ENCODE measurements at regions not wholly inside any gene's neighbourhood (a gene's known extent, or its start where the extent isn't known, plus 50 kb on each side); places are given as distances from the start of the nearest gene placed in this dataset.
"Not testable (repeated sequence)": the region's sequence is repeated elsewhere in the genome, so short reads cannot be mapped to it uniquely, and the experiment has no call there.

DNA sequence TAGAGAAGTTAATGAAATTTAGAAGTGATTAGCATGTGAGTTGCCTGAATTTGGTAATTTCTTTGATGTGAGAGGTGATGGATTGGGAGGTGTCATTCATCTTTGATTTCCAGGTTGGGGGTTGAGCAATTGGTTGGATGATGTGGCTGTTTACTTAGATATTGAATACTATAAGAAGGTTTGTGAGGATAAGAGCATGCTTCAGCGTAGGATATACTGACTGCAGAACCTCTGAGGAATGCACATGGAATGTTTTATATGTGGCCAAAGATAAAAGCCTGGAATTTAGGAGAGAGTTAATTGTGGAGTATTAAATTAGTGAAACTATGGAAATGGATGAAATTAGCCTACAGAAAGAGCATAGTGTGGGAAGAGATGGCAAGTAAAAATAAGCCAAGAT lies 165.4 kb upstream of the MAD2L1 start:
- DNase-seq, result no peak
- intact Hi-C loops (cut with DNase I), result no loop called here

DNA sequence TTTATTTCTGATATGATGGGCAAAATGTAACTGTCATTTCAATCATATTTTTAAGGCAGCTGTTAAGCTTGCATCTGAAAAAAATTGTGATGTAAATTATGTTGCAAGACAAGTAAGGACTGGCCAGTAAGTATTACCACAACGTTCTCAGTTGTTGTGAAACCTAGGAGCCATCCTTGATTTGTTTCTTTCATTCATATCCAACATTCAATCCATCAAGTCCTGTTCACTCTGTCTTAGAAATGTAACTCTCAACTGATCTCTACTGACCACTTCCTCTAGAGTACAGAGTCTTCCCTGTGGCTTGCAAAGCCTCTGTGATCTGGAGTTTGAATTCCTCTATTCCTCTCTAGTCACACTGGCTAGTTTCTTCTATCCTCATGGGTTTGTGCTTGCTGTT lies 161.4 kb upstream of the MAD2L1 start:
- DNase-seq, result no peak
- intact Hi-C loops (cut with DNase I), result no loop called here

DNA sequence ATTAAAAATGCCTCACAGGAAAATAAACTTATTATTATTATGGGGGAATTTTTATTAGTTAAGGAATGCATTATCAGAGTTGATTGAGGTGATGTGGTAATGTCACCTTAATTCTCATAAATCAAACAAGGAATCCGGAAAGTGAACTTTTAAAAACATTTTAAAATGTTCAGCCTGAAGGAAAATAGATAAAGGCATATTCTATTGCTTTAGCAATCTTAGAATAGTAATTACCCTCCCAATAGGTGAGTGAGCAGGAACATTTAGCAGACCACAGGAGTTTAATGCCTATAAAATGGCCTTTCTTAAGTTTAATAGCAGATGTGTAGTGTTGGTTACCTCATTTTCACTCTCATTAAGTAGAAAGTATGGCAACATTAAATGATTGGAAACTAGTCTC lies 160.9 kb upstream of the MAD2L1 start:
- no peak for DNase-seq
- intact Hi-C loops (cut with DNase I), result no loop called here

DNA sequence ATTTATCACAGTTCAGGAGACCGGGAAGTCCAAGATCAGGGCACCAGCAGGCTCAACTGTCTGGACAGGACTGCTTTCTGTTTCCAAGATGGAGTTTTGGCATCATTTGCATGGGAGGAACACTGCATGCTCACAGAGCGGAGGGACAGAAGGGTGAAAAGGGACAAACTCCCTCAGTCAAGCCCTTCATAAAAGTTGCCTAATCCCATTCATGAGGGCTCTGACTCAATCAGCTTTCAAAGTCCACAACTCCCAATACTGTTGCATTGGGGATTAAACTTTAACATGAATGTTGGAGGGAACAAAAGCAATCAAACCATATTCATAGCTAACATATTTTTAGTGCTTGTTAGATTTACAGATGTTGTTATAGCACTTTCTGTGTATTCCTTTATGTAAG lies 158.9 kb upstream of the MAD2L1 start:
- DNase-seq, result no peak
- intact Hi-C loops (cut with DNase I), result no loop called here

DNA sequence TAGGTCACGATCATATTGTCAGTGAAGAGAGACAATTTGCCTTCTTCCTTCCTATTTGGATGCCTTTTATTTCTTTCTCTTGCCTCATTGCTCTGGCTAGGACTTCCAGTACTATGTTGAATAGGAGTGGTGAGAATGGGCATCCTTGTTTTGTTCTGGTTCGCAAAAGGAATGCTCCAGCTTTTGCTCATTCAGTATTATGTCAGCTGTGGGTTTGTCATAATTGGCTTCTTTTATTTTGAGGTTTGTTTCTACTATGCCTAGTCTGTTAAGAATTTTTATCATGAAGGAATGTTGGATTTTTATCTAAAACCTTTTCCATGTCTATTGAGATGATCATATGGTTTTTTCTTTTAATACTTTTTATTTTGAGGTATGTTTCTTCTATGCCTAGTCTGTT lies 152.3 kb upstream of the MAD2L1 start:
- no peak for DNase-seq
- intact Hi-C loops (cut with DNase I), result no loop called here

DNA sequence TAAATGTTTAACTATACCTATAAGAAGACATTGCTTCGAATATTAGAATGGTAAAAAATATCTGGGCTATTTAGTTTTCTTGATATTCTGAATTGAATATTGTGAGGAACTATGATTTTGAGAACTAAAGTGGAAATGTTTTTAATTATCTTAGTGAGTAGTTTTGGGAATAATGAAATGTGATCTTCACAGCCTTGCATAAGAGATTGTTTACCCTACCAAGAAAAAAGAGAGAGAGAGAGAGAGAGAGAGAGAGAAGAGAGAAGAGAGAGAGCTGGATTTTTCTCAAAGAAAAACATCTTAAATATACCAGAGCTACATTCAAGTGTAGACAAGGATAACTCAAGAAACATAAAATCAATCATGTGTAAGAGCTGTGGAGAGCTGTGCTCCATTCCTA lies 148.7 kb upstream of the MAD2L1 start:
- DNase-seq, result no peak
- intact Hi-C loops (cut with DNase I), result no loop called here

DNA sequence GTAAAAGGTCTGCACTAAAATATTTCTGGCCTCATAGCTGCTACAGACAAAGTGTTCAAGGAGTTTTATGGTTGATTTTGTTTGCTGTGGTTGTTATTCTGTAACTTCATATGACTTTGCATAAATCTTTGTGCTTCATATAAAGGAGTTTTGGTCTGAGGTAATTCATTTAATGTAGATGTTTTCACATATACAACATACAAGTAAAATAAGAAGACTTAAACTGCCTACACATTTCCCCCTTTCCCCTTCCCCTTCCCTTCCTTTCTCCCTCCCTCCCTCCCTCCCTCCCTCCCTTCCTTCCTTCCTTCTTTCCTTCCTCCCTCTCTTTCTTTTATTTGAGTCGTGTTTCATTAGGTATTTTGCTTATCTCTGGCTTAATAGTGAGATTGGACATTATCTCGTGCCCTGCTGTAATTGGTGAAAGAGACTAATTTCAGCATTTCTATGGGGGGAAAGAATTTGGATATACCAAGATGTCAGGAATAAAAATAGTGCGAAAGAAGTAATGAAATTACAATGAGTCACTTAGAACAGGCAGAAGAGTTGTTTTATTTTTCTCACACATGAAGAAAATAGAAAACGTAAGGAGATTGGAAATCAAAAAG lies 144.9 kb upstream of the MAD2L1 start:
- intact Hi-C loops (cut with DNase I), result no loop called here
- no peak for DNase-seq

DNA sequence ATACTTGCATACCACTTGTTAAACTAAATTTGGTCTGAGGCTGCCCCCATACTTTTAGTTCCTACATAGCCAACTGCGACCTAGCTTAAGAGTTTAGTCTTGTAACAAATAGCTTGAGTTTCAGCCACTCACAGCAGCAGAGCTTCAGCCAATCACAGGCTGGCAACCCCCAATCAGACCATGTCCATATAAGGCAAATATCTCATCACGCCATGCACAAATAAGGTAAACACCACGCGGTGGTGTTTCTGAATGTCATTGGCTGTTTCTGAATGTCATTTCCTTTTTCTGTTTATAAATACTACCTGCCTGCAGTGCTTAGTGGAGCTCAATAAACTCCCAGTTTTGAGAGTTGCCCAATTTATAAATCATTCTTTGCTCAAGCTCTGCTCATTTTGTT lies 143.1 kb upstream of the MAD2L1 start:
- no peak for DNase-seq
- intact Hi-C loops (cut with DNase I), result no loop called here

DNA sequence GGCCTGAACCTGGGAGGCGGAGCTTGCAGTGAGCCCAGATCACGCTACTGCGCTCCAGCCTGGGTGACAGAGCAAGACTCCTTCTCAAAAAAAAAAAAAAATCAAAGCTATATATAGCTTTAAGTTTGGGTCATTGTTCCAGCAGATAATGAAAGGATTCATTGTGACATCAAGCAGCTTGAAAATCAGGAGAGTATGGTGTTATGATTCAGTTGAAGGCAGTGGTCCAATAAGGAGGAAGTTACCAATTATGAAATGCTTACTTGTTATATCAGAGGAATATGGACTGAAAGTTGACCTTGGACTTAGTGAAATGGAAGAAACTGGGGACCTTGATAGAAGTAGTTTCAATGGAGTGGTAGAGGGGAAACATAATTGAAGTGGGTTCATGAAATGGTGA lies 140.4 kb upstream of the MAD2L1 start:
- intact Hi-C loops (cut with DNase I), result no loop called here
- no peak for DNase-seq

DNA sequence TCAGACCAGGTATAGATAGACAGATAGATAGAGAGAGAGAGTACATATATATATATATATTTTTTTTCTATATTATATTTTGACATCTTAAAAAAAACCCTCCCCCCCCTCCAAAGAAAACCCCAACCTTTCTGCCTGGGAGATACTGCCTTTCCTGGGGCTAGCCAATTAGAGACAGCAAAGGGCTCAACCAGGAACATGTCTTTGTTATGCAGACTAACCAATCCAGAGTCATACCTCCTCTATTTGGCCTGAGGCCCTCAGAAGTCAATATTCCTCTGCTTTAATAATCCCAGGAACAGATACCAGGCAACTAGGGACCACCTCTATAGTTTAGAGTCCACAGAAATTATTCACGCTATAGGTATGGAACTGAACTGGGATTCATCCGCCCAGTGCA lies 135.6 kb upstream of the MAD2L1 start:
- intact Hi-C loops (cut with DNase I), result no loop called here
- no peak for DNase-seq

DNA sequence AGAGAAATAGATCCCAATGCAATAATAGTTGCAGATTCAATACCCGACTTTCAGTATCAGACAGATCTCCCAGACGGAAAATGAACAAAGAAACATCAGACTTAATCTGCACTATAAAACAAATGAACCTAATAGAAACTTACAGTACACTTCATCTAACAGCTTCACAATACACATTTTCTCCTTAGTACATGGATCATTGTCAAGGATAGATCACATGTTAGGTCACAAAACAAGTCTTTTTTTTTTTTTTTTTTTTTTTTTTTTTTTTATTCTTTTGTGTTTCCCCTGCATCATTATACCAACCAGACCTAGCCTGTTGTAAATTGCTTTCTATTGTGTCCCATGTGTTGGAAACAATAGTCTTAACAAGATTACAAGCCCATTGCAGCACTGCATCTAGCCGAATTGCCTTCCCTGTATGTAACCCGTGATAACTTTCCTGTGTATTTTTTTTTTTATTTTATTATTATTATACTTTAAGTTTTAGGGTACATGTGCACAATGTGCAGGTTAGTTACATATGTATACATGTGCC lies 134.0 kb upstream of the MAD2L1 start:
- DNase-seq; intact Hi-C loops (cut with DNase I): not testable (repeated sequence)

DNA sequence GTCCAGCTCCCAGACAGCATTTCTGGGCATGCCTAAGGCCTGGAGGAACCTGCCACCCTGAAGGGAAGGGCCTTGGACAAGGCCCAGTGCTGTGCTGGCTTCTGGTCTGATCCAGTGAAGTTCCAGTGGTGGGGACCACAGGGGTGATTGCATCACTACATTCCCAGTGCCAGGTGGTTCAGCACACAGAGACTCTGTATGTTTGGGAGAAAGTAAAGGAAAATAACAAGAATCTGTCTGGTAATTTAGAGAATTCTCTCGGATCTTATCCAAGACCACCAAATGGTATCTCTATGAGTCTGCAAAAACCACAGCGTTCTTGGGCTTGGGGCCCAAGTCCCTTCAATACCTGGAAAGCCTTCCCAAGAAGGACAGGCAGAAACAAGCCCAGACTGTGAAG lies 131.8 kb upstream of the MAD2L1 start:
- intact Hi-C loops (cut with DNase I), result no loop called here
- DNase-seq, result no peak

DNA sequence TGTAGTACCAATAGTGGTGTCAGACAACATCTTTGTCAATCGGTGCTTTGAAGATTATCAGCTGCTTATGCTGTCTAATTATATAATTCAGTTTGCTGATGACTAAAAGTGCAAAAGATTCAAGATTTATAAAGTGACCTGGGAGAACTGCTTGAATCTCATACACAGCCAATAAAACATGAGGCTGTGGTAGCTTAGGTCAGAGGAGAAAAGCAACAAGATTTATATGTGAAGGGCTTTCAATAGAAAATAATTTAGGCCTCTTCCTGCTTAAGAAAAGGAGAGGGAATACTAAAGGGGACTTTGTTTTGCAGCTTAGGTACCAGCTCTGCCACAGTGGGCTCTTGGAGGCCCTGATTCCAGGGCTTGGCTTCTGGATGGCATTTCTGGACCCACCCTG lies 111.0 kb upstream of the MAD2L1 start:
- intact Hi-C loops (cut with DNase I), result no loop called here
- no peak for DNase-seq

DNA sequence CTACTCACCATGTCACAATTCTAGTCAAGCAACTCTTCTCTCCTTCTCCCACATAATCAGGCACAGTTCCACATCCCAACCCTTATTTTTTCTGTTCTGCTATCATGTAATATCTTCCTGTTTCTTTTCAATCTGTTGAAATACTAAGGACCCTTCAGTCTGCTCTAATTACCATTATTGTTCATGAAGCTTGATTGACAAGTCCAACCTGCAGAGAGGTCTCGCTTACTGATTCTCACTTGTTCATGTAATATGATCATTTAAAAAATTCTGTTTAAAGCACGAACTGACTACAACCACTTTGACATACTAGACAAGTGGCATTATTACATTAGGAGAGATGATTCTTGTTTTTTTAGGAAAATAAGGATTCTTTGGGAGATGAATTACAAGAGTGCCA lies 108.6 kb upstream of the MAD2L1 start:
- DNase-seq, result no peak
- intact Hi-C loops (cut with DNase I), result no loop called here

DNA sequence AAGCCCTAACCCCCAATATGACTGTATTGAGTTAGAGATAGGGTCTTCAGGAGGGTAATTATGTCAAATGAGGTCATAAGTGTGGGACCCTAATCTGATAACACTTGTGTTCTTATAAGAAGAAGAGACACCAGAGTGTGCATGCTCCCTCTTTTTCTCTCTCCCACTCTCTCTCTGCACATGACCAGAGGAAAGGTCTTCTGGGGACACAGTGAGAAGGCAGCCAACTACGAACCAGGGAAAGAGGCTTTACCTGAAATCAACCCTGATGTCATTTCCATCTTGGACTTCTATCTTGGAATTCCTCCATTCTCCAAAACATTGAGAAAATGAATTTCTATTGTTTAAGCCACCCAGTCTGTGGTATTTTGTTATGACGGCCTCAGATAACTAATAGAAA lies 97.2 kb upstream of the MAD2L1 start:
- intact Hi-C loops (cut with DNase I), result no loop called here
- no peak for DNase-seq

DNA sequence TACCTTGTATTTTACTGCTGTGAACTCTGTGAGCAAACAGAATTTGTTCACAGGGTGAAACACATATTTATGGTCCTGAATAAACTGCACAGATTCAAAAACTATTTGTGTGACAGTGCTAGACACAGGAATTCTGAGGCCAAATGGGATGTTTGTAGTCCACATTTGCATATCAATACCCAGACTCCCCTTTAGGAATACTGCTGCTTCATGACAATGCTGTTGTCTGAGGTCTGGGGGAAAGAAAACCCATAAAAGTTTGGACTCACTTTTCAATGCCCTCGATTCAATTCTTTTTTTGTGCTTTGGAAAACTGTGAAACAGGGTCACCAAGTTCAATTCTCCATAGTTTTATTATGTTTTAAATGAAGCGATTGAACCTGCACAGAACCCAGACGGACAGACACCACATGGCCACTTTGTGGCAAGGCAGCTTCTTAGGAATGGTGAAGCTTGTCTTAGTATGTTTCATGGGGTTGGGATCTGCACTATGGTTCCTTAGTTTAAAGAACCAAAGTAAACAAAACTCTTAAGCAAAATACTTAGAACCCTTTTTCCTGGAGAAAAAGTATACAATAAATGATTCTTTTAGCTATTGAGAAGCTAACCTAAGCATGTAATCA lies 92.3 kb upstream of the MAD2L1 start:
- intact Hi-C loops (cut with DNase I), result loop anchor here (5.0 kb wide), 1 partner anchor 938 kb away; no protein-coding TSS in a partner anchor
- no peak for DNase-seq

DNA sequence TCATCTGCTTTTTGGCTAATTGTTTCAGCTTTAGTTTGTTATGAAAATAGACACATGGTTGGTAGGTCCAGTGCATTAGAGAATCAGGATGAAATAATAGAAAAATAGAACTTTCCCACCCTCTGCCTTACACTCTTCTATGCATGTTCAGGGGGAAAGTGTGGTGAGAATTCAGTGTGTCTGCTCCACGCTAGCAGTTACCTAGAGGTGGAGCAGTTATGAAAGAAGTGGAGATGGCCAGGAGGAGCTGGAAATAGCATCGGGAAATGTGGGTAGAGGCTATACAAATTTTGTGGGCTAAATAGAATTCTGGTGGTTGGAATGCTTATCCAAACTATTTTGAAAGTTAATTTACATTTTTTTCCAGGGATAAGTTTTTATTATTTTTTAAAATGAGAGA lies 91.4 kb upstream of the MAD2L1 start:
- DNase-seq, result no peak
- intact Hi-C loops (cut with DNase I), result loop anchor here (5.0 kb wide), 1 partner anchor 939 kb away; no protein-coding TSS in a partner anchor

DNA sequence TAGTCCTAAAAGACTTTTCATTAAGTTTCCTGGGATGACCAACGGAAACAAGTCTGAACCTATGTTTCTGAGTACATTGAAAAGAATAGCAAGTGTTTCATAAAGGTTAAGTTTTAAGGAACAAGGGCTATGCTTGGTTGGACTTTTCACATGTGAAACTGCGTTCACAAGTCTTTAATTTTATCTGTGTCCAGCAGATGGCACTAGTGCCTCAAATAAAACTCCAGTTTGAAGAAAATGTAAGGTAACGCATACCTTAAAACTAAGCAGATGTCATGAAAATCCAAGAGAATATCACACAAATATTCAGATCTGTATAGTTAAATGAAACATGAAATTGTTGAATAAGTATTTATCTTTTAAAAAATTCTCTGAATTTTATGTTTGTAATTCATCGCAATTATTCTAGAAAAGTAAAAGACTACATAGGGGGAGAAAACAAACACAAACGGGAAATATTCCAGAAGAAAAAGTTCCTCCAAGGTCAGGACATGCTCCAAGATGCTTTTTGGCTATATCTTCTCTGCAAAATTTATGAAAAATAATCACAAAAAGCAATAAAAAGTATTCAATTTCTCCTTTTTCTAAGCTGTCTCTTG lies 89.6 kb upstream of the MAD2L1 start:
- intact Hi-C loops (cut with DNase I), result loop anchor here (5.0 kb wide), 1 partner anchor 941 kb away; no protein-coding TSS in a partner anchor
- DNase-seq, result peak in 16 of 42 donors; percentile 3 to 64 (median 39)

DNA sequence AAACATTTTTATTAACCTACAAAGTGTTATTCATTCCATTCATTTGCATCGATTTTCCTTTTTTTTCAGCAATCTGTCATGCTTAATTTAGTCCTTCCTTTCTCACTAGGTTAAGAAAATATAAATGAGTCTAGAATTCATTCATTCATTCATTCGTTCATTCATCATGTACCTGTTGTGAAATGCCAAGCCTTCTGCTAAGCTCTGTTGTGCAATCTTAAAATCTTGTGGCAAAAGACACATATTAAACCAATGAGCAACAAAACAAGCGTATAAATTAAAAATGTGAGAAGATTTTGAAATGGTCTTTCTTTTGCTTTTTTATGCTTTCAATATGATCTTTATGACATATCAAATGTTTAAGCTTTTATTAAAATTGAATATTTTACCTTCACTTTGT lies 88.6 kb upstream of the MAD2L1 start:
- DNase-seq, result no peak
- intact Hi-C loops (cut with DNase I), result loop anchor here (5.0 kb wide), 1 partner anchor 942 kb away; no protein-coding TSS in a partner anchor

DNA sequence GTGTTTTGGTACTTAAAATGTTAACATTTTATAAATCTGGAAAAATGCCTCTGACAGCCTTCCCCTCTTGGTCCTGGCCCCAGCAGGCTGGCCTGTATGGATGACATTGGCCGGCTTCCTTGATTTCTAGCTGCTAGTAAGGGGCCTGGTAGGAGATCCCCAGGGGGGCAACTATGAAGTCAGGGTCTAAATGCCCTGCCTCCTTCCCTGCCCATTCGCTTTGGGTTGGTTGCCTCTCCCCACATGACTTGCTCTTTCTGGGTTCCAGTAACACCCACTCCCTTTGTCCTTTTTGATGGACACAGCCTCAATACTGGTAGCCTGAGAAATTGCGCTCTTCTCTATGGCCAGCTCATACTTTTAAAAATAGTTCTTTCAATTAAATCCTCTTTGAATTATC lies 78.0 kb upstream of the MAD2L1 start:
- intact Hi-C loops (cut with DNase I), result no loop called here
- no peak for DNase-seq

DNA sequence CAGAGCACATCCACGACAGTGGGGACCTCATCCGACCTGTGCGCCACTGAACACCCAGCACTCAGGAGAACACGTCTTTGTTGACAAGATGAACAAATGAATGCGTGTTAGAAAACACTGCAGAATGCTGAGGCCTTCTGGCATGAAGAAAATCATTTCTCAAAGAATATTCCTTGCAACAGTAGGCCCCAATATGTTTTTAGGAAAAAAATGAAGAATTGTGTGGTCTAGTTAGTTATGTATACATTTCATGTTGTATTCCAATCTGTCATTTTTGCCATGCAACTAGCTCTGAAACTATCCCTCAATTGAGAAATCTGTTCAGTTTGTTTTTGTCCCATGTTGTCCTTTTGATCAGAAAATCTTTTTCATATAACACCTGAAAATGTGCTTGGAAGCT lies 77.4 kb upstream of the MAD2L1 start:
- intact Hi-C loops (cut with DNase I), result no loop called here
- DNase-seq, result no peak

All from head of caudate nucleus (tissue), 42 donors.